Panc1 (cell line): ENCODE measurements at regions not wholly inside any gene's neighbourhood (a gene's known extent, or its start where the extent isn't known, plus 50 kb on each side); places are given as distances from the start of the nearest gene placed in this dataset.

ENCODE experiments used
- ATAC-seq: fragments of 200-7000 bp; cut with Tn5 transposase; 2 replicates; pipeline ENCODE4 v1.9.1; 2020; ENCODE audit warnings: mild to moderate bottlenecking, moderate library complexity
- BruUV-seq: library from RNA; stranded (reverse); fragments of 400-500 nt; replicated peaks from 2 replicates; lab custom pipeline; 2021; lab: Mats Ljungman, UMichigan
- CTCF ChIA-PET: fragments of 300-600 bp; sonication (Branson Sonifier 250); formaldehyde crosslinking; loops from one replicate; lab custom pipeline; 2022; ENCODE audit warnings: antibody characterized with exemption; lab: Charles Lee
- POLR2A ChIA-PET: fragments of 300-600 bp; sonication (Branson Sonifier 250); formaldehyde crosslinking; loops from one replicate; lab custom pipeline; 2022; ENCODE audit warnings: antibody characterized with exemption; lab: Charles Lee
- DNase-seq: peaks from one replicate; pipeline ENCODE4 v3.0.0-alpha.2; 2010; ENCODE audit warnings: low read depth, low spot score
- H3K27ac ChIP-seq: 2 replicates; pipeline ENCODE4 v1.5.1; 2011; ENCODE audit warnings: mild to moderate bottlenecking, low read length, inconsistent platforms
- H3K27me3 ChIP-seq: fragments of 200-500 bp; sonication (Bioruptor generic); 2 replicates; pipeline ENCODE4 v1.6.0; 2014; ENCODE audit warnings: low read length, inconsistent platforms; ENCODE audit not compliant: control insufficient read depth, insufficient read depth
- H3K36me3 ChIP-seq: fragments of 200-500 bp; sonication (Bioruptor generic); 2 replicates; pipeline ENCODE4 v1.5.1; 2014; ENCODE audit warnings: inconsistent platforms, mild to moderate bottlenecking, low read length, moderate library complexity; ENCODE audit not compliant: control insufficient read depth, insufficient read depth
- H3K4me1 ChIP-seq: 2 replicates; pipeline ENCODE4 v1.5.1; 2011; ENCODE audit warnings: inconsistent platforms, mild to moderate bottlenecking, low read length, moderate library complexity; ENCODE audit not compliant: control insufficient read depth, insufficient read depth
- H3K4me3 ChIP-seq, 2 experiments: 2 replicates each; pipeline ENCODE4 v1.5.1; 2011 to 2012; ENCODE audit warnings: low read depth in 2 of 2, low read length in 2 of 2, mild to moderate bottlenecking in 2 of 2, inconsistent platforms in 1 of 2, moderate library complexity in 1 of 2
- H3K9me3 ChIP-seq: fragments of 200-500 bp; sonication (Bioruptor generic); 2 replicates; pipeline ENCODE4 v1.5.1; 2014; ENCODE audit warnings: low read depth, mild to moderate bottlenecking, inconsistent platforms, low read length, moderate library complexity; ENCODE audit not compliant: control insufficient read depth, insufficient read depth
- POLR2AphosphoS5 ChIP-seq: IDR thresholded peaks from 2 replicates; pipeline ENCODE4 v1.6.1; 2012; ENCODE audit warnings: mild to moderate bottlenecking, low read depth, low read length, moderate library complexity
- SIN3A ChIP-seq: IDR thresholded peaks from 2 replicates; pipeline ENCODE4 v1.6.1; 2012; ENCODE audit warnings: low read depth, mild to moderate bottlenecking, low read length, moderate library complexity, borderline replicate concordance; ENCODE audit not compliant: insufficient read depth
- TCF7L2 ChIP-seq: IDR thresholded peaks from 2 replicates; pipeline ENCODE4 v1.6.1; 2011; ENCODE audit warnings: mild to moderate bottlenecking, low read depth, low read length, inconsistent platforms
- in situ Hi-C: cut with HindIII; loops from 2 replicates; pipeline ENCODE4 v1.10.0; 2016; ENCODE audit warnings: low sequenced_read_pairs, low pct_unique_long_range_greater_than_20kb
- intact Hi-C: fragments of 100-400 bp; cut with micrococcal nuclease; formaldehyde crosslinking; loops from one replicate; pipeline ENCODE4 v1.10.0; 2022; ENCODE audit not compliant: unreplicated experiment
- TF ChIP-seq, protein P1 (sequence below), 2 experiments: IDR thresholded peaks; 2 replicates each; pipeline ENCODE4 v1.6.1; 2011 to 2012; ENCODE audit warnings: low read depth in 2 of 2, control low read depth in 1 of 2, low read length in 1 of 2, mild to moderate bottlenecking in 1 of 2, moderate library complexity in 1 of 2; ENCODE audit not compliant: insufficient read depth in 1 of 2
- TF ChIP-seq, protein P2 (sequence below): fragments of 450-650 bp; IDR thresholded peaks from 2 replicates; pipeline ENCODE4 v1.5.1; 2017; ENCODE audit warnings: mild to moderate bottlenecking

DNA sequence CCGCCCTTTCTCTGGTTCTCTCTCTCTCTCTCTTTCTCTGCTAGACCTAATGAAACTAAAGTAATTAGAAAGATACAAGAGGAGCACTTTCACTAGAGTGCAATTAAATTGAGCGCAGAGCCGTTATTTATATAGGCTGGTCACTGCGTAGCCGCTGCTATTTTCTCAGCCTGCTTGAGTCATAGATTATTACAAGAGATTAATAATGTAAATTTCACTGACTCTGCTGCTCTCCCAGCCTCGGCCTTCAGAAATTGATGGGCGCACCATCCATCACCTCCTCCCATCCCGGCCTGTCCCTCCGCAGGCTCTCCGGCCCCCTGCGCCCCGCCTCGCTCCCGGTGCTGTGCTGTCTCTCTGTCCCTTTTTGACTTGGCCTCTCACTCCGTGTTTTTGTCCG lies 268.0 kb upstream of the MVB12B start:
- ChIA-PET CTCF (no interaction called here), POLR2A (interaction anchor here (0.7 kb wide), 1 partner anchor 238 kb away, joined by 3 read pairs; no protein-coding TSS in a partner anchor)
- H3K4me3 ChIP-seq: no peak overlapping the region; a peak in 1 of 4 replicates
- in situ Hi-C loops: no loop called here
- BruUV-seq: no TSS peak
- no peaks in the 10 kb centered on the region for H3K9me3 ChIP-seq
- DNase-seq (no peak), ATAC-seq (no peak)
- intact Hi-C loops: no loop called here
- no peaks in the 10 kb centered on the region for H3K36me3 ChIP-seq
- TF ChIP-seq SIN3A: no peak
- TF ChIP-seq, protein P1, sequence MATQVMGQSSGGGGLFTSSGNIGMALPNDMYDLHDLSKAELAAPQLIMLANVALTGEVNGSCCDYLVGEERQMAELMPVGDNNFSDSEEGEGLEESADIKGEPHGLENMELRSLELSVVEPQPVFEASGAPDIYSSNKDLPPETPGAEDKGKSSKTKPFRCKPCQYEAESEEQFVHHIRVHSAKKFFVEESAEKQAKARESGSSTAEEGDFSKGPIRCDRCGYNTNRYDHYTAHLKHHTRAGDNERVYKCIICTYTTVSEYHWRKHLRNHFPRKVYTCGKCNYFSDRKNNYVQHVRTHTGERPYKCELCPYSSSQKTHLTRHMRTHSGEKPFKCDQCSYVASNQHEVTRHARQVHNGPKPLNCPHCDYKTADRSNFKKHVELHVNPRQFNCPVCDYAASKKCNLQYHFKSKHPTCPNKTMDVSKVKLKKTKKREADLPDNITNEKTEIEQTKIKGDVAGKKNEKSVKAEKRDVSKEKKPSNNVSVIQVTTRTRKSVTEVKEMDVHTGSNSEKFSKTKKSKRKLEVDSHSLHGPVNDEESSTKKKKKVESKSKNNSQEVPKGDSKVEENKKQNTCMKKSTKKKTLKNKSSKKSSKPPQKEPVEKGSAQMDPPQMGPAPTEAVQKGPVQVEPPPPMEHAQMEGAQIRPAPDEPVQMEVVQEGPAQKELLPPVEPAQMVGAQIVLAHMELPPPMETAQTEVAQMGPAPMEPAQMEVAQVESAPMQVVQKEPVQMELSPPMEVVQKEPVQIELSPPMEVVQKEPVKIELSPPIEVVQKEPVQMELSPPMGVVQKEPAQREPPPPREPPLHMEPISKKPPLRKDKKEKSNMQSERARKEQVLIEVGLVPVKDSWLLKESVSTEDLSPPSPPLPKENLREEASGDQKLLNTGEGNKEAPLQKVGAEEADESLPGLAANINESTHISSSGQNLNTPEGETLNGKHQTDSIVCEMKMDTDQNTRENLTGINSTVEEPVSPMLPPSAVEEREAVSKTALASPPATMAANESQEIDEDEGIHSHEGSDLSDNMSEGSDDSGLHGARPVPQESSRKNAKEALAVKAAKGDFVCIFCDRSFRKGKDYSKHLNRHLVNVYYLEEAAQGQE (IDR thresholded peaks at IDR 0.05; ENCODE audit: insufficient read depth in 1 of 2, low read depth in 2 of 2, low read length in 1 of 2): no peak
- TF ChIP-seq TCF7L2: no peak
- no peaks in the 10 kb centered on the region for H3K27me3 ChIP-seq
- H3K27ac ChIP-seq: no peak overlapping the region
- H3K4me1 ChIP-seq: peaks cover 4% of the 10 kb centered on the region

DNA sequence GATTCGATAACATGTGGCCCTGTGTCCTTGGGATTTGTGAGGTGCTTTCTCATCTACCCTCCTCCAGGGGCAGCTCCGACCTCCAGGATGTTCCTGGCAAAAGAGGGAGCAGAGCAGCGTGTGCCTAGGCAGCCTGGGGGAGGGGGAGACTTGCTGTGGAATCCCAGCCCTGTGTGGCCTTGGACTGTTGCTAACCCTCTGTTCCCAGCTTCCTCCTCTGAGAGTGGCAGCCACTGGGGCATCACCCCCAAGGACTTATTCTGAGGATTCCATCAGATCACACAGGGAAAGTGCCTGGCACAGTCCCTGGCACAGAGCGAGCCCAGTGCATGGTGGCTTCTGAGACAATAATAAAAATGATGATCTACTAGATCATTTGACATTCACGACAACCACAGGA lies 265.1 kb upstream of the MVB12B start:
- in situ Hi-C loops: no loop called here
- H3K4me1 ChIP-seq: no peaks in the 10 kb centered on the region; the same call in 1 of the 2 replicates
- H3K9me3 ChIP-seq: no peaks in the 10 kb centered on the region
- ChIA-PET POLR2A (no interaction called here), CTCF (no interaction called here)
- H3K27ac ChIP-seq: no peak overlapping the region
- intact Hi-C loops: no loop called here
- H3K4me3 ChIP-seq: no peak overlapping the region
- no peaks in the 10 kb centered on the region; the same call in 1 of the 2 replicates for H3K27me3 ChIP-seq
- BruUV-seq: no TSS peak
- ATAC-seq (no peak), DNase-seq (no peak)
- no peak for TF ChIP-seq TCF7L2
- TF ChIP-seq, protein P2, sequence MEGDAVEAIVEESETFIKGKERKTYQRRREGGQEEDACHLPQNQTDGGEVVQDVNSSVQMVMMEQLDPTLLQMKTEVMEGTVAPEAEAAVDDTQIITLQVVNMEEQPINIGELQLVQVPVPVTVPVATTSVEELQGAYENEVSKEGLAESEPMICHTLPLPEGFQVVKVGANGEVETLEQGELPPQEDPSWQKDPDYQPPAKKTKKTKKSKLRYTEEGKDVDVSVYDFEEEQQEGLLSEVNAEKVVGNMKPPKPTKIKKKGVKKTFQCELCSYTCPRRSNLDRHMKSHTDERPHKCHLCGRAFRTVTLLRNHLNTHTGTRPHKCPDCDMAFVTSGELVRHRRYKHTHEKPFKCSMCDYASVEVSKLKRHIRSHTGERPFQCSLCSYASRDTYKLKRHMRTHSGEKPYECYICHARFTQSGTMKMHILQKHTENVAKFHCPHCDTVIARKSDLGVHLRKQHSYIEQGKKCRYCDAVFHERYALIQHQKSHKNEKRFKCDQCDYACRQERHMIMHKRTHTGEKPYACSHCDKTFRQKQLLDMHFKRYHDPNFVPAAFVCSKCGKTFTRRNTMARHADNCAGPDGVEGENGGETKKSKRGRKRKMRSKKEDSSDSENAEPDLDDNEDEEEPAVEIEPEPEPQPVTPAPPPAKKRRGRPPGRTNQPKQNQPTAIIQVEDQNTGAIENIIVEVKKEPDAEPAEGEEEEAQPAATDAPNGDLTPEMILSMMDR: no peak
- TF ChIP-seq, protein P1 (IDR thresholded peaks at IDR 0.05; ENCODE audit: insufficient read depth in 1 of 2, low read depth in 2 of 2, low read length in 1 of 2): no peak
- TF ChIP-seq POLR2AphosphoS5: no peak
- TF ChIP-seq SIN3A: no peak
- no peaks in the 10 kb centered on the region for H3K36me3 ChIP-seq
